H1 (cell line): ENCODE measurements at regions not wholly inside any gene's neighbourhood (a gene's known extent, or its start where the extent isn't known, plus 50 kb on each side); places are given as distances from the start of the nearest gene placed in this dataset.

Experiments used
- CTCF ChIA-PET: fragments of 300-600 bp; sonication (Branson Sonifier 250); formaldehyde crosslinking; loops from one replicate; lab custom pipeline; 2021; ENCODE audit not compliant: partially characterized antibody; lab: Charles Lee
- POLR2A ChIA-PET: fragments of 300-600 bp; sonication (Branson Sonifier 250); formaldehyde crosslinking; loops from one replicate; lab custom pipeline; 2021; ENCODE audit warnings: inconsistent platforms; ENCODE audit not compliant: partially characterized antibody; lab: Charles Lee
- DNase-seq, 2 experiments: peaks; one replicate each; pipeline versions ENCODE4 v3.0.0 to v3.0.0-alpha.2; 2010 to 2022; ENCODE audit warnings: low spot score in 2 of 2, low read depth in 1 of 2, mixed read lengths in 1 of 2
- FAIRE-seq: peaks from 2 replicates; lab custom pipeline; 2011; peaks lifted over from hg19 to GRCh38; lab: Jason Lieb, UNC
- H2AFZ ChIP-seq: 2 replicates; pipeline ENCODE4 v1.8.1; 2012; ENCODE audit warnings: low read length, inconsistent platforms
- H2AK5ac ChIP-seq: 2 replicates; pipeline ENCODE4 v1.6.1; 2013; ENCODE audit warnings: low read depth, low read length
- H2BK120ac ChIP-seq: replicated peaks from 2 replicates; pipeline ENCODE3; 2013; ENCODE audit warnings: low read depth, low read length, inconsistent platforms
- H2BK12ac ChIP-seq: 2 replicates; pipeline ENCODE4 v1.6.1; 2013; ENCODE audit warnings: low read depth, low read length
- H2BK15ac ChIP-seq: 2 replicates; pipeline ENCODE4 v1.6.1; 2013; ENCODE audit warnings: low read length
- H2BK20ac ChIP-seq: 2 replicates; pipeline ENCODE4 v1.6.1; 2013; ENCODE audit warnings: low read length
- H2BK5ac ChIP-seq: 2 replicates; pipeline ENCODE4 v1.6.1; 2013; ENCODE audit warnings: low read depth, low read length
- H3K14ac ChIP-seq: 2 replicates; pipeline ENCODE4 v1.6.1; 2013; ENCODE audit warnings: inconsistent platforms; ENCODE audit not compliant: insufficient read length
- H3K18ac ChIP-seq: 2 replicates; pipeline ENCODE4 v1.6.1; 2013; ENCODE audit warnings: low read length; ENCODE audit errors: extremely low read depth
- H3K23ac ChIP-seq: 2 replicates; pipeline ENCODE4 v1.6.1; 2013; ENCODE audit warnings: inconsistent platforms; ENCODE audit not compliant: insufficient read length
- H3K23me2 ChIP-seq: 2 replicates; pipeline ENCODE4 v1.6.1; 2013; ENCODE audit warnings: low read depth, low read length
- H3K27ac ChIP-seq: 2 replicates; pipeline ENCODE4 v1.6.1; 2011; ENCODE audit warnings: low read depth, low read length, inconsistent platforms
- H3K27me3 ChIP-seq, 4 experiments: replicated peaks in 1 of 4; 1 replicate in 1 of 4; 2 replicates in 3 of 4; pipeline versions ENCODE4 v1.6.1 to v1.8.1; 2011 to 2013; ENCODE audit warnings: low read length in 3 of 4, mild to moderate bottlenecking in 3 of 4, inconsistent platforms in 2 of 4, mixed read lengths in 2 of 4, moderate library complexity in 1 of 4; ENCODE audit not compliant: control insufficient read depth in 3 of 4, insufficient read depth in 3 of 4; ENCODE audit errors: extremely low read depth in 1 of 4
- H3K36me3 ChIP-seq, 4 experiments: 2 replicates each; pipeline versions ENCODE4 v1.6.1 to v1.8.1; 2011 to 2013; ENCODE audit warnings: mild to moderate bottlenecking in 4 of 4, low read length in 3 of 4, moderate library complexity in 2 of 4, control low read depth in 1 of 4, inconsistent platforms in 1 of 4; ENCODE audit not compliant: insufficient read depth in 4 of 4, control insufficient read depth in 2 of 4
- H3K4ac ChIP-seq: replicated peaks from 2 replicates; pipeline ENCODE3; 2013; ENCODE audit warnings: low read length, low read depth, mixed read lengths, inconsistent platforms; ENCODE audit not compliant: insufficient read length
- H3K4me1 ChIP-seq, 4 experiments: replicated peaks in 1 of 4; 1 replicate in 1 of 4; 2 replicates in 3 of 4; pipeline versions ENCODE4 v1.6.1 to v1.8.1; 2011 to 2013; ENCODE audit warnings: low read length in 3 of 4, inconsistent platforms in 2 of 4, mixed read lengths in 1 of 4; ENCODE audit not compliant: insufficient read depth in 4 of 4, control insufficient read depth in 3 of 4
- H3K4me2 ChIP-seq, 2 experiments: 2 replicates each; pipeline versions ENCODE4 v1.6.1 to v1.8.1; 2011 to 2013; ENCODE audit warnings: low read depth in 2 of 2, low read length in 2 of 2, control low read depth in 1 of 2, inconsistent platforms in 1 of 2, mild to moderate bottlenecking in 1 of 2; ENCODE audit not compliant: insufficient read depth in 1 of 2
- H3K4me3 ChIP-seq, 4 experiments: fragments of 200-600, 300-600 bp in 1 of 4; sonication (generic), shearing (Covaris generic), sonication (Bioruptor Twin) in 1 of 4; 2 replicates each; pipeline versions ENCODE4 v1.5.1 to v1.8.1; 2011 to 2016; ENCODE audit warnings: low read length in 4 of 4, low read depth in 3 of 4, control low read depth in 2 of 4, inconsistent platforms in 2 of 4, mild to moderate bottlenecking in 2 of 4, mixed read lengths in 1 of 4, moderate library complexity in 1 of 4; ENCODE audit not compliant: insufficient read depth in 2 of 4; ENCODE audit errors: extremely low read depth in 1 of 4
- H3K56ac ChIP-seq: replicated peaks from 2 replicates; pipeline ENCODE3; 2013; ENCODE audit warnings: low read depth, mild to moderate bottlenecking, mixed read lengths, low read length, inconsistent platforms; ENCODE audit not compliant: insufficient read length
- H3K79me1 ChIP-seq: 2 replicates; pipeline ENCODE4 v1.6.1; 2013; ENCODE audit warnings: low read depth, low read length, control low read depth
- H3K79me2 ChIP-seq, 2 experiments: 2 replicates each; pipeline versions ENCODE4 v1.6.1 to v1.8.1; 2012 to 2013; ENCODE audit warnings: low read length in 2 of 2, mild to moderate bottlenecking in 2 of 2, inconsistent platforms in 1 of 2; ENCODE audit not compliant: insufficient read depth in 2 of 2, control insufficient read depth in 1 of 2
- H3K9ac ChIP-seq, 4 experiments: replicated peaks in 1 of 4; 1 replicate in 1 of 4; 2 replicates in 3 of 4; pipeline versions ENCODE4 v1.6.1 to v1.8.1; 2011 to 2013; ENCODE audit warnings: low read depth in 3 of 4, low read length in 3 of 4, control low read depth in 2 of 4, mild to moderate bottlenecking in 2 of 4, moderate library complexity in 2 of 4, inconsistent platforms in 1 of 4; ENCODE audit errors: extremely low read depth in 1 of 4
- H3K9me3 ChIP-seq, 2 experiments: 2 replicates each; pipeline versions ENCODE4 v1.6.1 to v1.8.1; 2012 to 2013; ENCODE audit warnings: mild to moderate bottlenecking in 2 of 2, moderate library complexity in 2 of 2, control low read depth in 1 of 2, inconsistent platforms in 1 of 2, low read depth in 1 of 2, low read length in 1 of 2, mixed read lengths in 1 of 2; ENCODE audit not compliant: insufficient read depth in 2 of 2
- H4K20me1 ChIP-seq, 2 experiments: replicated peaks in 1 of 2; 2 replicates each; pipeline versions ENCODE3 to v1.8.1; 2011 to 2013; ENCODE audit warnings: inconsistent platforms in 2 of 2, low read length in 2 of 2, mild to moderate bottlenecking in 1 of 2; ENCODE audit not compliant: insufficient read depth in 2 of 2, control insufficient read depth in 1 of 2
- H4K5ac ChIP-seq: 2 replicates; pipeline ENCODE4 v1.6.1; 2013; ENCODE audit warnings: low read length, low read depth, mixed read lengths, inconsistent platforms; ENCODE audit not compliant: insufficient read length
- H4K8ac ChIP-seq: 2 replicates; pipeline ENCODE4 v1.8.0; 2013; ENCODE audit warnings: mild to moderate bottlenecking, moderate library complexity, low read length, inconsistent platforms; ENCODE audit not compliant: insufficient read depth; ENCODE audit errors: extremely low read depth
- H4K91ac ChIP-seq: replicated peaks from 2 replicates; pipeline ENCODE3; 2013; ENCODE audit warnings: low read length, mixed read lengths, inconsistent platforms; ENCODE audit not compliant: insufficient read length
- BRCA1 ChIP-seq: IDR thresholded peaks from 2 replicates; pipeline ENCODE4 v1.6.1; 2012; ENCODE audit warnings: low read depth, low read length, improper control_type of control experiment
- CHD2 ChIP-seq: IDR thresholded peaks from 2 replicates; pipeline ENCODE4 v1.6.1; 2012; ENCODE audit warnings: low read length, improper control_type of control experiment
- GABPA ChIP-seq: IDR thresholded peaks from 2 replicates; pipeline ENCODE4 v1.6.1; 2011; ENCODE audit warnings: mild to moderate bottlenecking, low read length, moderate library complexity, borderline replicate concordance; ENCODE audit not compliant: insufficient read depth
- GTF2F1 ChIP-seq: IDR thresholded peaks from 2 replicates; pipeline ENCODE4 v1.6.1; 2012; ENCODE audit warnings: low read depth, low read length, improper control_type of control experiment, borderline replicate concordance
- MAX ChIP-seq: IDR thresholded peaks from 2 replicates; pipeline ENCODE4 v1.6.1; 2012; ENCODE audit warnings: inconsistent platforms
- RNF2 ChIP-seq: fragments of 200-900, 300-1000 bp; sonication (generic); IDR thresholded peaks from 2 replicates; pipeline ENCODE4 v1.7.1; 2016; ENCODE audit warnings: borderline replicate concordance, low read depth, mild to moderate bottlenecking, antibody characterized with exemption, low read length; ENCODE audit not compliant: poor library complexity, severe bottlenecking; ENCODE audit errors: missing control alignments
- WGBS, 2 experiments: shearing (Covaris generic) in 1 of 2; methylation state at CpG; one replicate each; pipeline versions ENCODE4 v1.1.6 to v1.1.7; 2013 to 2015; ENCODE audit warnings: low lambda C conversion rate in 2 of 2, mixed read lengths in 2 of 2, inconsistent platforms in 1 of 2, low coverage in 1 of 2, missing lambda C conversion rate in 1 of 2; ENCODE audit not compliant: insufficient replicate concordance in 2 of 2, insufficient coverage in 1 of 2, insufficient read length in 1 of 2; ENCODE audit errors: extremely low coverage in 1 of 2, missing lambda C conversion rate in 1 of 2; 5-methylcytosine and 5-hydroxymethylcytosine counted together

- Histone ChIP-seq H3K9ac (no peak overlapping the region), H3K56ac (no peak overlapping the region), H3K23me2 (no peaks in the 10 kb centered on the region), H3K4ac (no peak overlapping the region), H3K36me3 (no peaks in the 10 kb centered on the region), H4K8ac (no peak overlapping the region), H4K20me1 (no peaks in the 10 kb centered on the region), H3K18ac (no peak overlapping the region), H2BK5ac (no peak overlapping the region), H3K79me2 (no peaks in the 10 kb centered on the region), H3K14ac (no peak overlapping the region), H2BK120ac (no peak overlapping the region), H2BK12ac (no peak overlapping the region), H3K23ac (no peak overlapping the region), H4K91ac (no peak overlapping the region), H2AK5ac (no peak overlapping the region), H4K5ac (no peak overlapping the region), H2BK20ac (no peak overlapping the region), H3K4me2 (no peak overlapping the region), H2BK15ac (no peak overlapping the region), H3K27ac (no peak overlapping the region), H3K4me3 (no peak overlapping the region), H3K79me1 (no peaks in the 10 kb centered on the region), H2AFZ (no peak overlapping the region), H3K9me3 (no peaks in the 10 kb centered on the region), H3K4me1 (no peaks in the 10 kb centered on the region), H3K27me3 (no peaks in the 10 kb centered on the region)
- WGBS, 2 experiments: 95% methylated on average over 7 of the region's 8 CpGs; no CpG with 5 or more reads in 1 of the 2 experiments
- ChIA-PET POLR2A (no interaction called here), CTCF (interaction anchor here (0.6 to 1.5 kb wide), 4 partner anchors 37 to 815 kb away, joined by 3 to 6 read pairs (median 4); no protein-coding TSS in a partner anchor)
- FAIRE-seq (no peak), DNase-seq (no peak)
- no peak for TF ChIP-seq BRCA1
- no peak for TF ChIP-seq CHD2
- TF ChIP-seq GTF2F1: no peak
- no peak for TF ChIP-seq GABPA
- TF ChIP-seq RNF2: no peak
- TF ChIP-seq MAX: no peak
These were observed 303.8 kb upstream of the NEGR1 start for GRCh38 chr1:72586023-72586685.
